GM13977 (cell line): ENCODE measurements at regions not wholly inside any gene's neighbourhood (a gene's known extent, or its start where the extent isn't known, plus 50 kb on each side); places are given as distances from the start of the nearest gene placed in this dataset.

ENCODE experiments used
- DNase-seq: peaks from one replicate; pipeline ENCODE4 v3.0.0; 2012; ENCODE audit warnings: low spot score
- in situ Hi-C: fragments of 300-500 bp; cut with MboI; formaldehyde crosslinking; loops from one replicate; pipeline ENCODE4 v1.12.0; 2022; ENCODE audit warnings: low sequenced_read_pairs, low pct_unique_long_range_greater_than_20kb, mixed read lengths, inconsistent platforms; ENCODE audit not compliant: unreplicated experiment
- TF ChIP-seq, protein P1 (sequence below): IDR thresholded peaks from 2 replicates; pipeline ENCODE4 v1.5.1; 2012; ENCODE audit warnings: mild to moderate bottlenecking, control low read depth; ENCODE audit not compliant: insufficient read depth; ENCODE audit errors: extremely low read depth, missing control alignments

GRCh38 chr5:135190416-135191083, 156.5 kb upstream of the PITX1 start:
- in situ Hi-C loops = no loop called here
- TF ChIP-seq, protein P1, sequence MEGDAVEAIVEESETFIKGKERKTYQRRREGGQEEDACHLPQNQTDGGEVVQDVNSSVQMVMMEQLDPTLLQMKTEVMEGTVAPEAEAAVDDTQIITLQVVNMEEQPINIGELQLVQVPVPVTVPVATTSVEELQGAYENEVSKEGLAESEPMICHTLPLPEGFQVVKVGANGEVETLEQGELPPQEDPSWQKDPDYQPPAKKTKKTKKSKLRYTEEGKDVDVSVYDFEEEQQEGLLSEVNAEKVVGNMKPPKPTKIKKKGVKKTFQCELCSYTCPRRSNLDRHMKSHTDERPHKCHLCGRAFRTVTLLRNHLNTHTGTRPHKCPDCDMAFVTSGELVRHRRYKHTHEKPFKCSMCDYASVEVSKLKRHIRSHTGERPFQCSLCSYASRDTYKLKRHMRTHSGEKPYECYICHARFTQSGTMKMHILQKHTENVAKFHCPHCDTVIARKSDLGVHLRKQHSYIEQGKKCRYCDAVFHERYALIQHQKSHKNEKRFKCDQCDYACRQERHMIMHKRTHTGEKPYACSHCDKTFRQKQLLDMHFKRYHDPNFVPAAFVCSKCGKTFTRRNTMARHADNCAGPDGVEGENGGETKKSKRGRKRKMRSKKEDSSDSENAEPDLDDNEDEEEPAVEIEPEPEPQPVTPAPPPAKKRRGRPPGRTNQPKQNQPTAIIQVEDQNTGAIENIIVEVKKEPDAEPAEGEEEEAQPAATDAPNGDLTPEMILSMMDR = no peak
- DNase-seq = no peak

GRCh38 chr5:135189024-135189423, 155.0 kb upstream of the PITX1 start:
- no peak for DNase-seq
- TF ChIP-seq, protein P1 = no peak
- in situ Hi-C loops = no loop called here

DNA sequence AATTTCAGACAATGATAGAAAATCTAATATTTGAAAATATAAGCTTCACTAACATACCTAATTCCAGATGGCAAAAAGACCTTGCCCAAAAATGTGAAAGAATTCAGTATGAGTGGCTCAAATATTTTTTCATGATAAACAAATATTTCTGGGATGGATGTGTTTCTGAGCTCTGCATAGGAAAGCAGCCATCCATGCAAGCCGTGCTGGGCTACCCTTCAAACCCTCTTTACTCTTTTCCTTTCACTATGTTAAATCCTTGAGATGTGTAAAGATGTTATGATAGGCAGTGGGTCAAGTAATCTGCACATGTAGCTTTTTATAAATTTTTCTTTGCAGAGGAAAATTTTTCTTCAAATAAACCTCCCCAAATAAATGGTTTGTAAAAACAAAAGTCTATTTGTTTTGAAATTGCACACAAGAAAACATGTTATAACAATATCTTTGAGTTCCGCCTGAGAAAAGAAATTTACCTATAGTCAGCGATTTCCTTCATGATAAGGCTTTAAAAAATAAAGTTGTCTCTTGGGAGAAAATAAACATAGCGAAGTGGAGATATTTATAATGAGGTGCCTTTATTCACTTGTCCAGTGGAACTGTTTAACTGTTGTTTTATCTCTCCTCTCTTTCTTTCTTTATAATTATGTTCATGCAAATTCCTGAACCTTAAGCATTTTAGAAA, 154.3 kb upstream of the PITX1 start:
- TF ChIP-seq, protein P1 = no peak
- in situ Hi-C loops = no loop called here

DNA sequence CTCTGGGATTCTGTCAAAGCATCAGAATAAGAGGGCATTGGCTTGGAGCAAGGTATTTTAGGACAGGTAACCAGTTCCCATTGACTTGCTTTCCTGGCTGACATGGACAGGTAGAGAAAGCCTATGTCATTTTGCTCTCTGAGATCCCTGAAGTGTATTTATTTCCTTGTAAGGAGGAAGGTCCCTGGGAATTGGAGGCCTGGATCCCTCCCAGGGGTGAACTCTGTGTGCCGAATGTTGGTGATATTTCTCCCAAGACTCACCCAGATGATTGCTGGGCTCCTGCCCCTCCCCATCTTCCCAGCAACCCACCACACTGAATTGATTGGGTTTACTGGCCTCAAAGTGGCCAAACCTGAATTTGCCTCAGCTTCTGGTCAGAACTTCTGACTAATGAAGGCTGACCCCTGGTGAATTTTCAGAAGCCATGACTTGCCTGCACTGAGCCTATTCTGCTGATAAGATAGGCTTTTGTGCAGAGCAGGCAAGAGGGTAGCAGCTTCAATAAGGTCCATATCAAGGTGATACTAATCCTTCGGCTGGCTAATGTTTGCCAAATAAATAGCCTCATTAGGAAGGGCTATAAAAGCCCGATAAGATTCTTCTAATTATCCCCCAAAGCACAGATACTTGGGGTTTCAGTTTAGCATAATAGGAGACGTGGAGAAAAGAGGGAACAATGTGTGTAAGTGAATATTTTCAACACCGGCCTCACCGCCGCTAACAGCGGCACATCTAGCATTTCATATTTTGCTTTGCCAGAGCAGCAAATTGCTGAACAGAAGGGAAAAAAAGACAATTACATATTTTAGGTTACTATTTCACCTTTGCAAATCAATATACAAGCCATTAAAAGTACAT, 152.9 kb upstream of the PITX1 start:
- no peak for DNase-seq
- TF ChIP-seq, protein P1 = no peak
- in situ Hi-C loops = no loop called here

More for the DNA sequence above, 154.3 kb upstream of the PITX1 start:
- DNase-seq = no peak

- TF ChIP-seq, protein P1 = no peak
Observed at GRCh38 chr5:135185481-135186065, 151.5 kb upstream of the PITX1 start.

GRCh38 chr5:135184646-135185045, 150.6 kb upstream of the PITX1 start:
- no peak for DNase-seq
- in situ Hi-C loops = no loop called here
- TF ChIP-seq, protein P1 = no peak

More at GRCh38 chr5:135185481-135186065, 151.5 kb upstream of the PITX1 start:
- in situ Hi-C loops = no loop called here
- no peak for DNase-seq
